Sigmoid colon (tissue), 3 donors: ENCODE measurements at regions not wholly inside any gene's neighbourhood (a gene's known extent, or its start where the extent isn't known, plus 50 kb on each side); places are given as distances from the start of the nearest gene placed in this dataset.

Source experiments
- POLR2A ChIP-seq, 2 donors: fragments of 450-650 bp; IDR thresholded peaks; one replicate each; pipeline ENCODE4 v1.6.1; 2016; ENCODE audit warnings: antibody characterized with exemption in 2 of 2, mild to moderate bottlenecking in 2 of 2, moderate library complexity in 2 of 2
- TF ChIP-seq, protein P1 (sequence below), 4 experiments: fragments of 450-650 bp in 3 of 4; fragments of 200-600 bp in 1 of 4; IDR thresholded peaks; one replicate each; pipeline ENCODE4 v1.5.1; 2016 to 2019; ENCODE audit warnings: antibody characterized with exemption in 4 of 4, mild to moderate bottlenecking in 3 of 4, moderate library complexity in 2 of 4

DNA sequence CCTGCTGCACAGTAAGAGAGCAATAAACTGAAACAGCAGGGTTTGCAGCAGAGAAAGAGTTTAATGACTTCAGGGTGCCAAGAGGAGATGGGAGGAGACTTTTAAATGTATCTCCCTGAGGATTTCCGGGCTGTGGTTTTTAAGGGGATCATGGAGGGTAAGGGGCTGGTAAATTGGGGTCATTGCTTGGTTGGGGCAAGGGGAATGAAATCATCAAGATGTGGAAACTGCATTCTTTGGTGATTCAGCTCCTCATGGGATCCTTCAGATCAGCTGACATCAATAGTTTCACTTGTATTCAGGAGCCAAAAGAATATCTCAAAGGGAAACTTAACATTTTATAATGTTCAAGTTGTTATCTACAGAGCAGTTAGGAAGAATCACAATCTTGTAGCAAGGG, 174.3 kb upstream of the ANXA10 start:
- TF ChIP-seq, protein P1, sequence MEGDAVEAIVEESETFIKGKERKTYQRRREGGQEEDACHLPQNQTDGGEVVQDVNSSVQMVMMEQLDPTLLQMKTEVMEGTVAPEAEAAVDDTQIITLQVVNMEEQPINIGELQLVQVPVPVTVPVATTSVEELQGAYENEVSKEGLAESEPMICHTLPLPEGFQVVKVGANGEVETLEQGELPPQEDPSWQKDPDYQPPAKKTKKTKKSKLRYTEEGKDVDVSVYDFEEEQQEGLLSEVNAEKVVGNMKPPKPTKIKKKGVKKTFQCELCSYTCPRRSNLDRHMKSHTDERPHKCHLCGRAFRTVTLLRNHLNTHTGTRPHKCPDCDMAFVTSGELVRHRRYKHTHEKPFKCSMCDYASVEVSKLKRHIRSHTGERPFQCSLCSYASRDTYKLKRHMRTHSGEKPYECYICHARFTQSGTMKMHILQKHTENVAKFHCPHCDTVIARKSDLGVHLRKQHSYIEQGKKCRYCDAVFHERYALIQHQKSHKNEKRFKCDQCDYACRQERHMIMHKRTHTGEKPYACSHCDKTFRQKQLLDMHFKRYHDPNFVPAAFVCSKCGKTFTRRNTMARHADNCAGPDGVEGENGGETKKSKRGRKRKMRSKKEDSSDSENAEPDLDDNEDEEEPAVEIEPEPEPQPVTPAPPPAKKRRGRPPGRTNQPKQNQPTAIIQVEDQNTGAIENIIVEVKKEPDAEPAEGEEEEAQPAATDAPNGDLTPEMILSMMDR (IDR thresholded peaks at IDR 0.05), result no peak
- no peak for TF ChIP-seq POLR2A (IDR thresholded peaks at IDR 0.05)
